ENCODE measurements at regions not wholly inside any gene's neighbourhood (a gene's known extent, or its start where the extent isn't known, plus 50 kb on each side); places are given as distances from the start of the nearest gene placed in this dataset.

DNA sequence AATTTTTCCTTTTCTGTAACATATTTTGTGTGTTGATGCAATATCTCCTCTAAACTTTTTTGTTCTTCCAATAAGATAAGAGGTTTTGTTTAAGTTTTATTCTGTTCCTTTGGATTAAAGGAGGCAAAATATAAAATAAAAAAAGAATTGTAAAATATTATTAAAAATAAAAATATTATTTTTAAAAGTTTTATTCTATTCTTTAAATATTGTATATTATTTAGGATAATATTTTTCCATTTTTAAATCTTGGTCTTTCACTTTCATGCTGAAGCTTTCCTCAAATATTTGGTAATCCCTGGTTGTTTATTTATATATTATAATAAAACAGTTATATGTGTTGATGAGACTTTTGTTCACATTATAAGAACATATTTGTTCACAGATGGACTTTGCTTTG is 187.9 kb upstream of the PDE5A start:
- no peak for DNase-seq

GRCh38 chr4:119810001-119810400 is 181.4 kb upstream of the PDE5A start:
- DNase-seq = no peak

GRCh38 chr4:119804404-119804803 is 175.8 kb upstream of the PDE5A start:
- no peak for DNase-seq

- no peak for DNase-seq
Measured at GRCh38 chr4:119797238-119797894, 168.8 kb upstream of the PDE5A start.

- no peak for DNase-seq
Measured at GRCh38 chr4:119795986-119796578, 167.5 kb upstream of the PDE5A start.

DNA sequence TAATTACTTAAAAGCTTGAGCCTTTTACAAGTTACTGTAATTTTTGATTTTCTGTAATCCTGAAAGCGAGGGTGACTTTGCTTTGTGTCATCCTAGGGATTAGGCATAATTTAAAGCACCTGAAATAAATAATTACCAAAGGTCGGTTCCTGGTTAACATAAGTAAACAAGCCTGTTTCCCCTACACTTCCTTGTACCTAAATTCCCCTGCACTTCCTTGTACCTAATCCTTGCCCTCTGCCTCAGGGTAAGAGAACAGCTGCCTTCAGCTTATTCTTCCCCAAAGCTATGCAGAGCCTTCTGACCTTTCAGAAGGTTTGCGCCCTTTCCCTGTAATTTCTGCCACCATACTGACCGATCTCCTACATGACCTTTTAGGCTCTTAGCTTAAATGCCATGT is 166.1 kb upstream of the PDE5A start:
- no peak for DNase-seq

- DNase-seq = no peak
Measured at GRCh38 chr4:119794113-119794512, 165.5 kb upstream of the PDE5A start.

- DNase-seq = no peak
Measured at GRCh38 chr4:119788349-119789266, 160.0 kb upstream of the PDE5A start.

DNA sequence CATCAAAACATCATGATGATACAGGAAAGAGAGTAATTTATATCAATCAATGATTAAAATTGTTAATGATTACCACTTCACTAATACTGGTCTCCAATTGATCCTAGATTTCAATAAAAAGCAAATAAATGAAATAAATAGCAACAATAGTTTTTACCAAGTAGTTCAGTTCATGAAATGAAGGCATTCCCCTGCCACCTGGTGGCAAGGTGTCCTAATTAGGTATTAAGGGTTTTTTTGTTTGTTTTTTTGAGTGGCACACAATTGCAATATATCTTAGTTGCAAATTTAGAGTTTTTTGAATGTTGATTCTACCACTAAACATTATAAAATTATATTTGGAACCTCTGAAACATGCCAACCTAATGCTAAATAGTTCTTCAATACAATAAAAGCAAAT is 157.4 kb upstream of the PDE5A start:
- no peak for DNase-seq

DNA sequence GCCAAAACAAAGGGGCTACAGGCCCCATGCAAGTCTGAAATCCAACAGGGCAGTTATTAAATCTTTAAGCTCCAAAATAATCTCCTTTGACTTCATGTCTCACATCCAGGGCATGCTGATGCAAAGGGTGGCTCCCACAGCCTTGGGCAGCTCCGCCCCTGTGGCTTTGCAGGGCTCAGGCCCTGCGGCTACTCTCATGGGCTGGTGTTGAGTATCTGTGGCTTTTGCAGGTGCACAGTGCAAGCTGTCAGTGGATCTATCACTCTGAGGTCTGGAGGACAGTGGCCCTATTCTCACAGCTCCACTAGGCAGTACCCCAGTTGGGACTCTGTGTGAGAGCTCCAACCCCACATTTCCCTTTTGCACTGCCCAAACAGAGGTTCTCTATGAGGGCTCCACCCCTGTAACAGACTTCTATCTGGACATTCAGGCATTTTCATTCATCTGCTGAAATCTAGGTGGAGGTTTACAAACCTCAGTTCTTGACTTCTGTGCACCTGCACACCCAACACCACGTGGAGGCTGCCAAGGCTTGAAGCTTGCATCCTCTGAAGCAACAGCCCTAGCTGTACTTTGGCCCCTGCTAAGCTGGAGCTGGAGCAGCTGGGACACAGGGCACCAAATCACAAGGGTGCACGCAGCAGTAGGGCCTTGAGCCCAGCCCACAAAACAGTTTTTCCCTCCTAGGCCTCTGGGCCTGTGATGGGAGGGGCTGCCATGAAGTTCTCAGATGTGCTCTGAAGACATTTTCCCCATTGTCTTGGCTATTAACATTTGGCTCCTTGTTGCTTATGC is 154.8 kb upstream of the PDE5A start:
- DNase-seq = no peak

GRCh38 chr4:119781044-119781443 is 152.4 kb upstream of the PDE5A start:
- DNase-seq = no peak

DNA sequence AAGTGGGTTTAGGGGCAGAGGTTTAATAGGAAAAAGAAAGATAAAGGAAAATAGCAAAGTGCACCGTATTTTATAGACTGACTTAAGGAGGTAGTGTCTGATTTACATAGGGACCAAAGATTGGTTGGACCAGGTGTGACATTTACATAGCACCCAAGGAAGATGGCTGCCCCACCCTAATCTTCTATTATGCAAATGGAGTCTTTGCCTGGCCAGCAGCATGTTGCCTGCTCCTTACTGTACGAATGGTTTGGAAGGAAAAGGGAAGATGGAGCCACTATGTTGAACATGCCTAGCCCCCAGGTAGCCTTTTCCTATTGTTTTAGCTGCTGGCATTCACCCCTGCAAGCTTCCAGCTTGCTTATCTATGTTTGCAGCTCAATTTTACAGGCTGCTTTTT is 146.2 kb upstream of the PDE5A start:
- no peak for DNase-seq

GRCh38 chr4:119765951-119766350 is 137.3 kb upstream of the PDE5A start:
- no peak for DNase-seq

DNA sequence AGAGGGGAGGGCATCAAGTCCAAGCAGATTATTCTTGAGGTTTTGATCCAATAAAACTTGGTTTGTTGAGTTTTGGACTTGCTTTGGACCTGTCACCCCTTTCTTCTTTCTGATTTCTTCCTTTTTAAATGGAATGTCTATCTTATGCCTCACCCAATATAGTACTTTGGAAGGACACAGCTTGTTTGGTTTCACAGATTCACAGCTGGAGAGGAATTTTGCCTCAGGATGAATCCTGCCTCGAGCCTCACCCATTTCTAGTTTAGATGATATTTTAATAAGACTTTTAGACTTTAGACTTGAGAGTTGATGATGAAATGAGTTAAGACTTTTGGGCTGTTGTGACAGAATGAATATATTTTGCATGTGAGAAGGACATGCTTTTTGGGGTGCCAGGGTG is 136.9 kb upstream of the PDE5A start:
- DNase-seq = no peak

DNA sequence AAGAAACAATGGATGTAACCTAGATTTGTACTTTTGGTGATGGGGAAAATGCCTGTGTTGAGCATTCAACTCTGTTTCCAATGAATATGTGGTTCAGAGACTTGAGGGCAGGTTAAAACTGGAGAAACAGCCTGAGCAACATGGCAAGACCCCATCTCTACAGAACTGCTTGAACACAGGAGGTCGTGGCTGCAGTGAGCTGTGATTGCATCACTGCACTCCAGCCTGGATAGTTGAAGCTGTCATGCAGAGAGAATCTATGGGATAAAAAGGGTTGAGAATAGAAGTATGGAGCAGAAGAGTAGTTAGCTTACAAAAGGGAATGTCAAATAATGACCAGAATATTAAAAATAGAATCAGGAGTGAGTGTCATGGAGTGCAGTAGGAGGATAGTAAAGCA is 134.8 kb upstream of the PDE5A start:
- no peak for DNase-seq

GRCh38 chr4:119755599-119755998 is 127.0 kb upstream of the PDE5A start:
- DNase-seq = no peak

DNA sequence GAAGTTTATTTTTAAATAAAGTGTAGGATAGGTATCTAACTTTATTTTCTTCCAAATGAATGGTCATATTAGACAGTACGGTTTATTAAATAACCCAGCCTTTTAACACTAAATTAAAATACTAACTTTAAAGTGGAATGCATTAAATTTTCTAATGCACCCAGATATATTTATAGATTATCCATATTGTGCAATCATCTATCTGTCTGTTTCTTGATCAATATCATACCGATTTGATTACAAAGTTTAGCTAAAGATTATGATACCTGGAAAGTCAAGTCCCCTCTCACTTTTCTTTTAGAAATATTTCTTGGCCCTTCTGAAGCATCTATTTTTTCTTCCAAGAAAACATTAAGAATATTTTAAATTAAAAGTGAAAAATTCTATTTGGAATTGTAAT is 124.3 kb upstream of the PDE5A start:
- no peak for DNase-seq

- no peak for DNase-seq
Measured at GRCh38 chr4:119750771-119751170, 122.2 kb upstream of the PDE5A start.

DNA sequence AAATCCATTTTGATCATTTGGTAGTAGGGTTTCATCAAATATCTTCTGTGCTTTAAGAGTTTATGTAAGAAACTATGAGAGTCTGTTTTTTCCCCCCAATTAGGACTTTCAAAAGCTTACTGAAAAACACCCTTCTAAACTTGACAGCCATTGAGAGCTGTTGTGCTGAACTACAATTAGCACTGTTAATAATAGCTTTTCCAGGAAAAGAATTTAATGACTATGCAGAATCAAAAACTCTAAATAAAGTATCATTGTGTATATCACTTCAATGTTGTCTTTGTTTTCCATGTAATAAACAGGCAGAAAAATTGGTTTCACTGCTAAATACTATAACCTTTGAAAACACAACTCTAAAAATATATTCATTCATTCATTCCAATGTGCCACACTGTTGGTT is 121.4 kb upstream of the PDE5A start:
- no peak for DNase-seq

GRCh38 chr4:119748853-119749252 is 120.2 kb upstream of the PDE5A start:
- no peak for DNase-seq

GRCh38 chr4:119746951-119747350 is 118.3 kb upstream of the PDE5A start:
- no peak for DNase-seq

DNA sequence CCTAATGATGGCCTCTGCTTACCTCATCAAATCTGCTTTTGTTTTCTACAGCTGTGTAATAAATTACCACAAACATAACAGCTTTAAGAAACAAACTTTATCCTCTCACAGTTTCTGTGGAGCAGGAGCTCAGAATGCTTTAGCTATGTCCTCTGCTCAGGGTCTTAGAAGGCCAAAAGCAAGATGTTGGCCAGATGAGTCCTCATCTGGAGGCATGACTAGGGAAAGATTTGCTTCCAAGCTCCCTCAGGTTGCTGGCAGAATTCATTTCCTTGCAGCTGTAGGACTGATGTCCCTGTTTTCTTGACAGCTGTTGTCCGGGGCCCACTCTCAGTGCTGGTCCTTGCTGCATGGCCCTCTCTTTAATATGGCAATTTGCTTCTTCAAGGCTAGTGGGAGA is 116.7 kb upstream of the PDE5A start:
- DNase-seq = no peak

- DNase-seq = no peak
Measured at GRCh38 chr4:119744580-119744979, 116.0 kb upstream of the PDE5A start.
